AG04449 (cell line): ENCODE measurements at regions not wholly inside any gene's neighbourhood (a gene's known extent, or its start where the extent isn't known, plus 50 kb on each side); places are given as distances from the start of the nearest gene placed in this dataset.
"Not testable (repeated sequence)": the region's sequence is repeated elsewhere in the genome, so short reads cannot be mapped to it uniquely, and the experiment has no call there.

Experiments
- CTCF ChIA-PET: fragments of 350-600 bp; formaldehyde crosslinking; extraction: SDS; loops from one replicate; lab custom pipeline; 2021; ENCODE audit warnings: antibody characterized with exemption; lab: Yijun Ruan, JAX
- POLR2A ChIA-PET: fragments of 400-600, 350-600 bp; formaldehyde crosslinking; extraction: SDS; loops from one replicate; lab custom pipeline; 2020; ENCODE audit warnings: antibody characterized with exemption, inconsistent platforms; lab: Yijun Ruan, JAX
- DNase-seq: peaks from one replicate; pipeline ENCODE4 v3.0.0-alpha.2; 2010; ENCODE audit warnings: low read depth, low spot score
- H3K4me3 ChIP-seq: 2 replicates; pipeline ENCODE4 v1.5.1; 2011; ENCODE audit warnings: low read depth, mild to moderate bottlenecking, control low read depth, low read length
- CTCF ChIP-seq: IDR thresholded peaks from one replicate; pipeline ENCODE4 v1.5.1; 2011; ENCODE audit warnings: mild to moderate bottlenecking, moderate library complexity, low read length, control low read depth, inconsistent platforms; ENCODE audit not compliant: insufficient read depth; ENCODE audit errors: missing control alignments

- no peak for TF ChIP-seq CTCF
- no peak overlapping the region for H3K4me3 ChIP-seq
- CTCF ChIA-PET, result interaction anchor here (0.9 to 1.5 kb wide), 3 partner anchors 10 to 26 kb away, joined by 3 read pairs; no protein-coding TSS in a partner anchor
- DNase-seq, result no peak
- POLR2A ChIA-PET, result interaction anchor here (0.5 kb wide), 1 partner anchor 1375 kb away, joined by 3 read pairs; no protein-coding TSS in a partner anchor
Measured at GRCh38 chr6:141077355-141078333, 1055.1 kb upstream of the GJE1 start.

- TF ChIP-seq CTCF, result no peak
- POLR2A ChIA-PET, result no interaction called here
- CTCF ChIA-PET, result no interaction called here
- DNase-seq, result no peak
- no peak overlapping the region for H3K4me3 ChIP-seq
Measured at GRCh38 chr6:141057761-141058160, 1075.0 kb upstream of the GJE1 start.

GRCh38 chr6:141056945-141057625, 1075.6 kb upstream of the GJE1 start:
- no peak for DNase-seq
- ChIA-PET POLR2A (no interaction called here), CTCF (no interaction called here)
- TF ChIP-seq CTCF, result no peak
- no peak overlapping the region for H3K4me3 ChIP-seq

GRCh38 chr6:141050471-141050870, 1082.3 kb upstream of the GJE1 start:
- ChIA-PET POLR2A (no interaction called here), CTCF (no interaction called here)
- no peak overlapping the region for H3K4me3 ChIP-seq
- no peak for TF ChIP-seq CTCF
- DNase-seq, result no peak

- ChIA-PET CTCF (no interaction called here), POLR2A (no interaction called here)
- DNase-seq, result no peak
- TF ChIP-seq CTCF, result no peak
- no peak overlapping the region for H3K4me3 ChIP-seq
Measured at GRCh38 chr6:141048451-141048850, 1084.3 kb upstream of the GJE1 start.

GRCh38 chr6:141046496-141046895, 1086.2 kb upstream of the GJE1 start:
- CTCF ChIA-PET, POLR2A ChIA-PET, H3K4me3 ChIP-seq, DNase-seq: not testable (repeated sequence)
